A673 (cell line): ENCODE measurements at regions not wholly inside any gene's neighbourhood (a gene's known extent, or its start where the extent isn't known, plus 50 kb on each side); places are given as distances from the start of the nearest gene placed in this dataset.
"Not testable (repeated sequence)": the region's sequence is repeated elsewhere in the genome, so short reads cannot be mapped to it uniquely, and the experiment has no call there.

Experiments used
- BruUV-seq: library from RNA; stranded (reverse); fragments of 400-500 nt; replicated peaks from 2 replicates; lab custom pipeline; 2021; lab: Mats Ljungman, UMichigan
- CTCF ChIA-PET: fragments of 300-600 bp; sonication (Branson Sonifier 250); formaldehyde crosslinking; loops from one replicate; lab custom pipeline; 2022; ENCODE audit warnings: antibody characterized with exemption; lab: Charles Lee
- POLR2A ChIA-PET: fragments of 300-600 bp; sonication (Branson Sonifier 250); formaldehyde crosslinking; loops from one replicate; lab custom pipeline; 2022; ENCODE audit warnings: antibody characterized with exemption; ENCODE audit not compliant: low non-redundant PET; lab: Charles Lee
- DNase-seq: peaks from one replicate; pipeline ENCODE4 v3.0.0-alpha.2; 2015; ENCODE audit warnings: low spot score
- H3K27ac ChIP-seq: fragments of 200-600 bp; sonication (generic); 2 replicates; pipeline ENCODE4 v1.5.1; 2016; ENCODE audit warnings: mixed run types, low read depth, mild to moderate bottlenecking, mixed read lengths, antibody characterized with exemption, low read length; ENCODE audit not compliant: poor library complexity, severe bottlenecking
- H3K27me3 ChIP-seq: fragments of 200-600 bp; sonication (generic); replicated peaks from 2 replicates; pipeline ENCODE4 v1.6.1; 2017; ENCODE audit warnings: mixed run types, low read depth, mild to moderate bottlenecking, mixed read lengths, antibody characterized with exemption, low read length; ENCODE audit not compliant: insufficient read depth, poor library complexity
- H3K36me3 ChIP-seq: fragments of 200-600 bp; sonication (generic); 2 replicates; pipeline ENCODE4 v1.6.1; 2016; ENCODE audit warnings: mixed run types, mild to moderate bottlenecking, mixed read lengths, antibody characterized with exemption, low read length; ENCODE audit not compliant: insufficient read depth, poor library complexity, severe bottlenecking
- H3K4me1 ChIP-seq: fragments of 200-600 bp; sonication (generic); 2 replicates; pipeline ENCODE4 v1.6.1; 2017; ENCODE audit warnings: mixed run types, mild to moderate bottlenecking, mixed read lengths, antibody characterized with exemption, low read length; ENCODE audit not compliant: insufficient read depth, poor library complexity, severe bottlenecking
- H3K4me3 ChIP-seq: fragments of 200-600 bp; sonication (generic); 2 replicates; pipeline ENCODE4 v1.5.1; 2016; ENCODE audit warnings: low read depth, mixed run types, mild to moderate bottlenecking, mixed read lengths, low read length; ENCODE audit not compliant: poor library complexity, severe bottlenecking
- H3K9me3 ChIP-seq: fragments of 200-600 bp; sonication (generic); 2 replicates; pipeline ENCODE4 v1.6.1; 2016; ENCODE audit warnings: mixed run types, low read depth, mild to moderate bottlenecking, mixed read lengths, antibody characterized with exemption, low read length; ENCODE audit not compliant: poor library complexity, severe bottlenecking
- EZH2 ChIP-seq: fragments of 200-600 bp; sonication (generic); IDR thresholded peaks from 2 replicates; pipeline ENCODE4 v1.6.1; 2017; ENCODE audit warnings: borderline replicate concordance, low read depth, mild to moderate bottlenecking, mixed read lengths, antibody characterized with exemption, low read length; ENCODE audit not compliant: poor library complexity, severe bottlenecking
- intact Hi-C: fragments of 100-400 bp; cut with micrococcal nuclease; formaldehyde crosslinking; loops from one replicate; pipeline ENCODE4 v1.10.0; 2022; ENCODE audit not compliant: unreplicated experiment
- TF ChIP-seq, protein P1 (sequence below): fragments of 300-800, 200-600 bp; sonication (generic); conservative IDR thresholded peaks from 2 replicates; pipeline ENCODE4 v1.5.1; 2017; ENCODE audit warnings: low read depth, mild to moderate bottlenecking, antibody characterized with exemption, low read length, moderate library complexity, mixed read lengths

- peaks cover 12% of the 10 kb centered on the region for H3K9me3 ChIP-seq
- no TSS peak for BruUV-seq
- intact Hi-C loops, result no loop called here
- no peaks in the 10 kb centered on the region for H3K27me3 ChIP-seq
- H3K27ac ChIP-seq, result no peak overlapping the region
- H3K4me1 ChIP-seq, result no peaks in the 10 kb centered on the region
- TF ChIP-seq, protein P1, sequence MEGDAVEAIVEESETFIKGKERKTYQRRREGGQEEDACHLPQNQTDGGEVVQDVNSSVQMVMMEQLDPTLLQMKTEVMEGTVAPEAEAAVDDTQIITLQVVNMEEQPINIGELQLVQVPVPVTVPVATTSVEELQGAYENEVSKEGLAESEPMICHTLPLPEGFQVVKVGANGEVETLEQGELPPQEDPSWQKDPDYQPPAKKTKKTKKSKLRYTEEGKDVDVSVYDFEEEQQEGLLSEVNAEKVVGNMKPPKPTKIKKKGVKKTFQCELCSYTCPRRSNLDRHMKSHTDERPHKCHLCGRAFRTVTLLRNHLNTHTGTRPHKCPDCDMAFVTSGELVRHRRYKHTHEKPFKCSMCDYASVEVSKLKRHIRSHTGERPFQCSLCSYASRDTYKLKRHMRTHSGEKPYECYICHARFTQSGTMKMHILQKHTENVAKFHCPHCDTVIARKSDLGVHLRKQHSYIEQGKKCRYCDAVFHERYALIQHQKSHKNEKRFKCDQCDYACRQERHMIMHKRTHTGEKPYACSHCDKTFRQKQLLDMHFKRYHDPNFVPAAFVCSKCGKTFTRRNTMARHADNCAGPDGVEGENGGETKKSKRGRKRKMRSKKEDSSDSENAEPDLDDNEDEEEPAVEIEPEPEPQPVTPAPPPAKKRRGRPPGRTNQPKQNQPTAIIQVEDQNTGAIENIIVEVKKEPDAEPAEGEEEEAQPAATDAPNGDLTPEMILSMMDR, result no peak
- no peak for TF ChIP-seq EZH2
- ChIA-PET CTCF (no interaction called here), POLR2A (no interaction called here)
- no peak overlapping the region for H3K4me3 ChIP-seq
- DNase-seq, result no peak
- no peaks in the 10 kb centered on the region for H3K36me3 ChIP-seq
These were observed 498.6 kb downstream of the ZPLD1 start for GRCh38 chr3:102933377-102933776.

DNA sequence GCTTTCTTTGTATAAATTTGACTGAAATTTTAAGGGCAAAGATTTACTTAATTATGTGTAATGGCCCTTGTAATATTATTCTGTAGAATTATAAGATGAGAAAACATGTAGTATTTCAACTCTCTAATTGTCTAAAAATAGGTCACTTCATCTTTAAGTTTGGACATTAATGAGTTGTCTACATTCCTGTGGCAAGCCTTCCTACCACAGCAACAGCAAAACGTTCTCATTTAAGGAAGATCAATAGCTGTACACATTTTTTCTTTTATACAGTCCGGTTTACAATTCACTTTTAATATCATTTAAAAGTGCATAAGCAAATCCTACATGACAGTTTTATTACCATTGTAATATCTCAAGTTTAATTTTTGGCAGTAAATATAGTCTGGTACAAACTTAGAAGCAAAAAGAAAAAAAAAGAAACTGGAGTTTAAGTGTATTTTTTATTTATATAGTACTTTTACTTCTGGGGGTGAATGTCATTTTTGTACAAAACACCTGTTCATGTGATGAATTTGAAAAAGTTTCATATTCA lies 501.8 kb downstream of the ZPLD1 start:
- CTCF ChIA-PET, result no interaction called here

GRCh38 chr3:102941786-102942185 lies 507.0 kb downstream of the ZPLD1 start:
- no peak for DNase-seq
- Histone ChIP-seq H3K4me3 (no peak overlapping the region), H3K9me3 (no peaks in the 10 kb centered on the region), H3K27me3 (no peaks in the 10 kb centered on the region), H3K4me1 (no peaks in the 10 kb centered on the region), H3K27ac (no peak overlapping the region), H3K36me3 (no peaks in the 10 kb centered on the region)
- BruUV-seq, result no TSS peak
- POLR2A ChIA-PET, result no interaction called here
- intact Hi-C loops, result no loop called here
- CTCF ChIA-PET, result no interaction called here
- TF ChIP-seq, protein P1, result no peak
- TF ChIP-seq EZH2, result no peak

More for the DNA sequence above, 501.8 kb downstream of the ZPLD1 start:
- Histone ChIP-seq H3K27me3 (no peaks in the 10 kb centered on the region), H3K27ac (no peak overlapping the region), H3K36me3 (no peaks in the 10 kb centered on the region), H3K9me3 (peaks cover 12% of the 10 kb centered on the region), H3K4me3 (no peak overlapping the region), H3K4me1 (no peaks in the 10 kb centered on the region)
- no TSS peak for BruUV-seq
- POLR2A ChIA-PET, result no interaction called here
- TF ChIP-seq EZH2, result no peak
- TF ChIP-seq, protein P1, result no peak
- intact Hi-C loops, result no loop called here
- DNase-seq, result no peak

GRCh38 chr3:102946445-102946844 lies 511.6 kb downstream of the ZPLD1 start:
- H3K4me1 ChIP-seq, CTCF ChIA-PET, H3K27me3 ChIP-seq, DNase-seq, POLR2A ChIA-PET, BruUV-seq, H3K27ac ChIP-seq, H3K4me3 ChIP-seq, H3K36me3 ChIP-seq, intact Hi-C loops, H3K9me3 ChIP-seq: not testable (repeated sequence)
